KMS-11 (cell line): ENCODE measurements at regions not wholly inside any gene's neighbourhood (a gene's known extent, or its start where the extent isn't known, plus 50 kb on each side); places are given as distances from the start of the nearest gene placed in this dataset.

Source experiments
- H2AFZ ChIP-seq: fragments of 200-600 bp; sonication (generic); 2 replicates; pipeline ENCODE4 v1.6.1; 2016; ENCODE audit warnings: antibody characterized with exemption, mixed run types, low read depth
- H3K27ac ChIP-seq: fragments of 200-600 bp; sonication (generic); 2 replicates; pipeline ENCODE4 v1.6.1; 2016; ENCODE audit warnings: mild to moderate bottlenecking, mixed run types
- H3K27me3 ChIP-seq: fragments of 200-600 bp; sonication (generic); 2 replicates; pipeline ENCODE4 v1.6.1; 2017; ENCODE audit warnings: mild to moderate bottlenecking, low read depth, mixed run types, moderate library complexity; ENCODE audit not compliant: insufficient read depth
- H3K36me3 ChIP-seq: fragments of 200-600 bp; sonication (generic); 2 replicates; pipeline ENCODE4 v1.6.1; 2017; ENCODE audit warnings: mild to moderate bottlenecking, mixed run types; ENCODE audit not compliant: insufficient read depth
- H3K4me1 ChIP-seq: fragments of 200-600 bp; sonication (generic); 2 replicates; pipeline ENCODE4 v1.6.1; 2016; ENCODE audit warnings: mild to moderate bottlenecking, low read depth, mixed run types; ENCODE audit not compliant: poor library complexity, severe bottlenecking
- H3K4me2 ChIP-seq: fragments of 200-600 bp; sonication (generic); 2 replicates; pipeline ENCODE4 v1.7.0; 2016; ENCODE audit warnings: mild to moderate bottlenecking, mixed run types
- H3K4me3 ChIP-seq: fragments of 200-600 bp; sonication (generic); IDR thresholded peaks from 2 replicates; pipeline ENCODE4 v1.6.1; 2017; ENCODE audit warnings: low read depth, low read length, mixed read lengths; ENCODE audit not compliant: insufficient read depth
- H3K79me2 ChIP-seq: fragments of 200-600 bp; sonication (generic); 2 replicates; pipeline ENCODE4 v1.6.1; 2016; ENCODE audit warnings: low read depth, mixed run types; ENCODE audit not compliant: insufficient read depth
- H3K9ac ChIP-seq: fragments of 200-600 bp; sonication (generic); 2 replicates; pipeline ENCODE4 v1.6.1; 2016; ENCODE audit warnings: mild to moderate bottlenecking, mixed run types
- H4K20me1 ChIP-seq: fragments of 200-600 bp; sonication (generic); 2 replicates; pipeline ENCODE4 v1.6.1; 2016; ENCODE audit warnings: mild to moderate bottlenecking, mixed run types; ENCODE audit not compliant: insufficient read depth
- TF ChIP-seq, protein P1 (sequence below): fragments of 200-600 bp; sonication (generic); conservative IDR thresholded peaks from 2 replicates; pipeline ENCODE4 v1.6.1; 2017; ENCODE audit warnings: low read depth, mild to moderate bottlenecking, antibody characterized with exemption, low read length, moderate library complexity, mixed read lengths

DNA sequence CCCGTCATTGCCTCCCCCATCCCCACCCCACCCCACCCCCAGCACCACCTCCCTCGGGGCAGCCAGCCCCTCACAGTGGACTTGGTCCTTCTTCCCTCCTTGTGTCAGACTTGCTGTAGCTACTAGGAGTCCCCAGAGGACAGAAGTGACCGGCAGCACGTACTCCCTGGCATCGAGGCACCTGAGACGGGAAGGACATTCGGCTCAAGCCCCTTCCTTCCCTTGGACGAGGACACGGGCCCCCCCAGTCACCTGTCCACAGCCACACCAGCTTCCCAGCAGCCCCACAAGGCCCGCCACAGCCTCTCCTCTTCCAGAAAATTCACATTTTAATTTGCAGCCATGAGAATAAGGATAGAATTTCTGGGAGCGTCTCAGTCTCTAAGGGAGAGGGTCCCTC, 267.8 kb upstream of the SHH start:
- H2AFZ ChIP-seq = no peak overlapping the region
- H3K9ac ChIP-seq = no peak overlapping the region
- H3K4me3 ChIP-seq = no peak overlapping the region
- H4K20me1 ChIP-seq = no peaks in the 10 kb centered on the region
- H3K27me3 ChIP-seq = no peaks in the 10 kb centered on the region
- H3K79me2 ChIP-seq = no peaks in the 10 kb centered on the region
- H3K4me1 ChIP-seq = no peaks in the 10 kb centered on the region
- no peak overlapping the region for H3K27ac ChIP-seq
- no peaks in the 10 kb centered on the region for H3K36me3 ChIP-seq
- H3K4me2 ChIP-seq = no peak overlapping the region
- TF ChIP-seq, protein P1, sequence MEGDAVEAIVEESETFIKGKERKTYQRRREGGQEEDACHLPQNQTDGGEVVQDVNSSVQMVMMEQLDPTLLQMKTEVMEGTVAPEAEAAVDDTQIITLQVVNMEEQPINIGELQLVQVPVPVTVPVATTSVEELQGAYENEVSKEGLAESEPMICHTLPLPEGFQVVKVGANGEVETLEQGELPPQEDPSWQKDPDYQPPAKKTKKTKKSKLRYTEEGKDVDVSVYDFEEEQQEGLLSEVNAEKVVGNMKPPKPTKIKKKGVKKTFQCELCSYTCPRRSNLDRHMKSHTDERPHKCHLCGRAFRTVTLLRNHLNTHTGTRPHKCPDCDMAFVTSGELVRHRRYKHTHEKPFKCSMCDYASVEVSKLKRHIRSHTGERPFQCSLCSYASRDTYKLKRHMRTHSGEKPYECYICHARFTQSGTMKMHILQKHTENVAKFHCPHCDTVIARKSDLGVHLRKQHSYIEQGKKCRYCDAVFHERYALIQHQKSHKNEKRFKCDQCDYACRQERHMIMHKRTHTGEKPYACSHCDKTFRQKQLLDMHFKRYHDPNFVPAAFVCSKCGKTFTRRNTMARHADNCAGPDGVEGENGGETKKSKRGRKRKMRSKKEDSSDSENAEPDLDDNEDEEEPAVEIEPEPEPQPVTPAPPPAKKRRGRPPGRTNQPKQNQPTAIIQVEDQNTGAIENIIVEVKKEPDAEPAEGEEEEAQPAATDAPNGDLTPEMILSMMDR = no peak

DNA sequence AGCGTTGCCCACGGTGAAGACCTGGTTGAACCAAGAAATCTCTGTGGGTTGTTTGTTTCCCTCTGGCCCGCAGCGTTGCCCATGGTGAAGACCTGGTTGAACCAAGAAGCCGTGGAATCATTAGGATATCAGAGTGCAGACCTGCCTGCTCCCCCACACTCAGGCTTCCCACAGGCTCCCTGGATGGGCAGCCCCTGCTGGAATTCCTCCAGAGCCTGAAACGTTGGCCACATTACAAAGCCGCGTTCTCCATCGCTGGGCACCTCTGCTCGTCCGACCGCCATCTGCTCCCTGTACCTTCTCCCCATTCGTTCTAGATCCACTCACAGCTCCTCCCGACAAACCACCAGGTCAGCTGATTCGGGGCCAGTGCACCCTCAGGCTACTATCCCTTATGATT, 266.9 kb upstream of the SHH start:
- Histone ChIP-seq H3K4me1 (no peaks in the 10 kb centered on the region), H4K20me1 (no peaks in the 10 kb centered on the region), H3K9ac (no peak overlapping the region), H3K4me2 (no peak overlapping the region), H3K36me3 (no peaks in the 10 kb centered on the region), H3K27ac (no peak overlapping the region), H3K27me3 (no peaks in the 10 kb centered on the region), H3K79me2 (no peaks in the 10 kb centered on the region), H3K4me3 (no peak overlapping the region), H2AFZ (no peak overlapping the region)
- TF ChIP-seq, protein P1 = no peak

DNA sequence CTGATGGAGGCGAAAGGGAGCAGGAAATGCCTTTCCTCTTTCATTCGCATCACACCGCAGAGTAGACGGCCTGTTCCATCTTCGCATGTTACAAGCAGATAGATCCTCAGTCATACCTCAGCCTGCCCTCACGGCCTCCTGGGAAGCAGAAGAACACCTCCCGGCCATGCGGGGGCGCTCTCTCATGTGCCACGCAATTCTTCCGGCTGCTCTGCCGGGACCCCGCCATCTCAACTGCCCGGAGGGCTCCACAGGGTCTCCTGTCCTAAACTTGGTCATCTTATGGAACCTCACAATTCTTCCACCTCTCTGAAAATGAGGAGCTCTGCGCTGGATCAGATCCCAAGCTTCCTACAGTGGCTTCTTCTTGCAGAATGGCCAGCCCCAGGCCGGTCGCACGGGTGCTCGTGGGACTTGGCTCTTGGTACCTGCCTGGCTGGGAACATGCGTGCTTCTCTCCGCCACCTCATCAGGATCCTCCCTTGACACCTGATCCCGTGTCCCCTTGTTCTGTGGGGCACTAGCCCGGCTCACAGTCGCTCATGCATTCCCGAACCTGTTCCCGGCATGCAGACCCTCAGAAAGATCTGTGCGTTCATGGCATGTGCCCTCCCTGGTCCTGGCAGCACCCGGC, 262.8 kb upstream of the SHH start:
- Histone ChIP-seq H3K9ac (no peak overlapping the region), H2AFZ (no peak overlapping the region), H3K27me3 (no peaks in the 10 kb centered on the region), H3K4me1 (no peaks in the 10 kb centered on the region), H3K27ac (no peak overlapping the region), H3K4me2 (no peak overlapping the region), H4K20me1 (no peaks in the 10 kb centered on the region), H3K36me3 (no peaks in the 10 kb centered on the region), H3K4me3 (no peak overlapping the region), H3K79me2 (no peaks in the 10 kb centered on the region)
- TF ChIP-seq, protein P1 = no peak

- no peak overlapping the region for H3K9ac ChIP-seq
- H2AFZ ChIP-seq = no peak overlapping the region
- TF ChIP-seq, protein P1 = no peak
- H3K27ac ChIP-seq = no peak overlapping the region
- H3K4me2 ChIP-seq = no peak overlapping the region
- no peaks in the 10 kb centered on the region for H3K4me1 ChIP-seq
- H3K79me2 ChIP-seq = no peaks in the 10 kb centered on the region
- H3K36me3 ChIP-seq = no peaks in the 10 kb centered on the region
- no peaks in the 10 kb centered on the region for H4K20me1 ChIP-seq
- no peak overlapping the region for H3K4me3 ChIP-seq
- H3K27me3 ChIP-seq = no peaks in the 10 kb centered on the region
Observed at GRCh38 chr7:156074084-156074483, 261.8 kb upstream of the SHH start.
